GM03348 (cell line): ENCODE measurements at regions not wholly inside any gene's neighbourhood (a gene's known extent, or its start where the extent isn't known, plus 50 kb on each side); places are given as distances from the start of the nearest gene placed in this dataset.

Experiments
- DNase-seq: peaks from one replicate; pipeline ENCODE4 v3.0.0; 2012; ENCODE audit warnings: low spot score

GRCh38 chr2:12317286-12317685 lies 399.4 kb upstream of the TRIB2 start:
- DNase-seq: no peak

- peak; percentile 71 for DNase-seq
These were observed 398.8 kb upstream of the TRIB2 start for GRCh38 chr2:12317814-12318426.

- DNase-seq: peak; percentile 65
These were observed 398.2 kb upstream of the TRIB2 start for GRCh38 chr2:12318427-12319057.

GRCh38 chr2:12320027-12320734 lies 396.6 kb upstream of the TRIB2 start:
- DNase-seq: no peak

- peak; percentile 88 for DNase-seq
These were observed 395.6 kb upstream of the TRIB2 start for GRCh38 chr2:12320991-12321641.

GRCh38 chr2:12321886-12322285 lies 394.9 kb upstream of the TRIB2 start:
- no peak for DNase-seq

GRCh38 chr2:12325806-12326205 lies 390.9 kb upstream of the TRIB2 start:
- no peak for DNase-seq

GRCh38 chr2:12326449-12327190 lies 390.1 kb upstream of the TRIB2 start:
- DNase-seq: no peak

- peak; percentile 56 for DNase-seq
These were observed 385.8 kb upstream of the TRIB2 start for GRCh38 chr2:12330916-12331315.

- no peak for DNase-seq
These were observed 385.0 kb upstream of the TRIB2 start for GRCh38 chr2:12331698-12332097.

- no peak for DNase-seq
These were observed 383.4 kb upstream of the TRIB2 start for GRCh38 chr2:12333293-12333692.

- DNase-seq: no peak
These were observed 382.2 kb upstream of the TRIB2 start for GRCh38 chr2:12334412-12334966.

- DNase-seq: no peak
These were observed 381.6 kb upstream of the TRIB2 start for GRCh38 chr2:12335131-12335530.

GRCh38 chr2:12335995-12336394 lies 380.7 kb upstream of the TRIB2 start:
- no peak for DNase-seq

GRCh38 chr2:12338946-12339697 lies 377.6 kb upstream of the TRIB2 start:
- no peak for DNase-seq

- peak; percentile 64 for DNase-seq
These were observed 376.6 kb upstream of the TRIB2 start for GRCh38 chr2:12340164-12340563.

- no peak for DNase-seq
These were observed 375.5 kb upstream of the TRIB2 start for GRCh38 chr2:12341215-12341614.

GRCh38 chr2:12341920-12342319 lies 374.8 kb upstream of the TRIB2 start:
- DNase-seq: no peak

GRCh38 chr2:12343141-12343540 lies 373.6 kb upstream of the TRIB2 start:
- no peak for DNase-seq

GRCh38 chr2:12347066-12347493 lies 369.7 kb upstream of the TRIB2 start:
- DNase-seq: no peak

GRCh38 chr2:12348216-12348615 lies 368.5 kb upstream of the TRIB2 start:
- DNase-seq: no peak
